Psoas muscle (tissue), 7 donors: ENCODE measurements at regions not wholly inside any gene's neighbourhood (a gene's known extent, or its start where the extent isn't known, plus 50 kb on each side); places are given as distances from the start of the nearest gene placed in this dataset.

Experiments
- ATAC-seq, 4 donors: fragments of 200-7000 bp; cut with Tn5 transposase; one replicate each; pipeline ENCODE4 v1.9.1; 2020; ENCODE audit warnings: moderate library complexity in 3 of 4, mild to moderate bottlenecking in 2 of 4
- DNase-seq, 2 donors: peaks; one replicate each; pipeline ENCODE4 v3.0.0-alpha.2; 2020
- H3K27ac ChIP-seq: fragments of 200-600 bp; one replicate; pipeline ENCODE4 v1.8.0; 2022
- H3K27me3 ChIP-seq, 3 donors: fragments of 200-600 bp in 1 of 3; one replicate each; pipeline versions ENCODE4 v1.6.1 to v1.8.0; 2013 to 2022; ENCODE audit warnings: low read length in 2 of 3, mild to moderate bottlenecking in 2 of 3, moderate library complexity in 1 of 3; ENCODE audit not compliant: insufficient read depth in 3 of 3
- H3K36me3 ChIP-seq, 2 donors: fragments of 200-600 bp in 1 of 2; one replicate each; pipeline versions ENCODE4 v1.6.1 to v1.8.0; 2013 to 2022; ENCODE audit warnings: low read depth in 1 of 2, mild to moderate bottlenecking in 1 of 2, moderate library complexity in 1 of 2; ENCODE audit not compliant: insufficient read depth in 1 of 2
- H3K4me1 ChIP-seq: fragments of 200-600 bp; one replicate; pipeline ENCODE4 v1.8.0; 2022
- H3K4me3 ChIP-seq: fragments of 200-600 bp; one replicate; pipeline ENCODE4 v1.8.0; 2022; ENCODE audit warnings: mild to moderate bottlenecking
- H3K9me3 ChIP-seq: fragments of 200-600 bp; one replicate; pipeline ENCODE4 v1.8.0; 2022
- WGBS, 3 donors: extraction: QIAGEN DNeasy Blood & Tissue Kit; methylation state at CpG; one replicate each; pipeline versions ENCODE4 v1.1.6 to v1.1.7; 2013; 5-methylcytosine and 5-hydroxymethylcytosine counted together
- intact Hi-C, 2 donors: fragments of 100-400 bp; cut with DNase I; formaldehyde crosslinking; loops; one replicate each; pipeline versions ENCODE4 v1.11.0 to v1.14.2; 2022
- TF ChIP-seq, protein P1 (sequence below): fragments of 200-600 bp; IDR thresholded peaks from one replicate; pipeline ENCODE4 v1.8.0; 2022; ENCODE audit warnings: antibody characterized with exemption
- donor health status: healthy with polysubstance abuse.
- donor health status: DM: no; HTN: no; CAD: no; lungs with moderate emphysema.
- donor health status: Bipolar disorder and iron deficiency.
- donor health status: healthy.
- donor health status: DM: yes; HTN: yes; CAD: no.
- donor health status: DM: no; HTN: no; CAD: no.
- donor health status: DM: yes; HTN: yes; CAD: no.

- H3K27me3 ChIP-seq, result peaks cover 0 to 34% (median 11%) of the 10 kb centered on the region in 3 donors
- TF ChIP-seq, protein P1, sequence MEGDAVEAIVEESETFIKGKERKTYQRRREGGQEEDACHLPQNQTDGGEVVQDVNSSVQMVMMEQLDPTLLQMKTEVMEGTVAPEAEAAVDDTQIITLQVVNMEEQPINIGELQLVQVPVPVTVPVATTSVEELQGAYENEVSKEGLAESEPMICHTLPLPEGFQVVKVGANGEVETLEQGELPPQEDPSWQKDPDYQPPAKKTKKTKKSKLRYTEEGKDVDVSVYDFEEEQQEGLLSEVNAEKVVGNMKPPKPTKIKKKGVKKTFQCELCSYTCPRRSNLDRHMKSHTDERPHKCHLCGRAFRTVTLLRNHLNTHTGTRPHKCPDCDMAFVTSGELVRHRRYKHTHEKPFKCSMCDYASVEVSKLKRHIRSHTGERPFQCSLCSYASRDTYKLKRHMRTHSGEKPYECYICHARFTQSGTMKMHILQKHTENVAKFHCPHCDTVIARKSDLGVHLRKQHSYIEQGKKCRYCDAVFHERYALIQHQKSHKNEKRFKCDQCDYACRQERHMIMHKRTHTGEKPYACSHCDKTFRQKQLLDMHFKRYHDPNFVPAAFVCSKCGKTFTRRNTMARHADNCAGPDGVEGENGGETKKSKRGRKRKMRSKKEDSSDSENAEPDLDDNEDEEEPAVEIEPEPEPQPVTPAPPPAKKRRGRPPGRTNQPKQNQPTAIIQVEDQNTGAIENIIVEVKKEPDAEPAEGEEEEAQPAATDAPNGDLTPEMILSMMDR, result no peak
- H3K4me3 ChIP-seq, result no peak overlapping the region
- no peak overlapping the region for H3K27ac ChIP-seq
- intact Hi-C loops, result no loop called here
- H3K36me3 ChIP-seq, result no peaks in the 10 kb centered on the region
- WGBS, 3 donors, result 44 to 50% (median 48%) methylated on average over 8 of the region's 8 CpGs
- DNase-seq (peak in 1 of 2 donors; percentile 45), ATAC-seq (no peak)
- no peaks in the 10 kb centered on the region for H3K9me3 ChIP-seq
- no peaks in the 10 kb centered on the region for H3K4me1 ChIP-seq
These were observed 277.5 kb upstream of the MVB12B start for GRCh38 chr9:126049088-126049487.

- no peak overlapping the region for H3K27ac ChIP-seq
- no peak overlapping the region for H3K4me3 ChIP-seq
- no peaks in the 10 kb centered on the region for H3K4me1 ChIP-seq
- DNase-seq (peak in 1 of 2 donors; percentile 41), ATAC-seq (no peak)
- H3K9me3 ChIP-seq, result no peaks in the 10 kb centered on the region
- WGBS, 3 donors, result 64 to 69% (median 64%) methylated on average over 25 to 26 of the region's 26 CpGs
- intact Hi-C loops, result no loop called here
- TF ChIP-seq, protein P1, result no peak
- H3K36me3 ChIP-seq, result no peaks in the 10 kb centered on the region
- peaks cover 0 to 44% (median 17%) of the 10 kb centered on the region in 3 donors for H3K27me3 ChIP-seq
These were observed 276.6 kb upstream of the MVB12B start for GRCh38 chr9:126049896-126050604.

GRCh38 chr9:126050605-126050990 is 276.0 kb upstream of the MVB12B start:
- Histone ChIP-seq H3K4me3 (no peak overlapping the region), H3K4me1 (no peaks in the 10 kb centered on the region), H3K36me3 (no peaks in the 10 kb centered on the region), H3K27me3 (peaks cover 0 to 48% (median 20%) of the 10 kb centered on the region in 3 donors), H3K9me3 (no peaks in the 10 kb centered on the region), H3K27ac (no peak overlapping the region)
- TF ChIP-seq, protein P1, result no peak
- ATAC-seq (no peak), DNase-seq (peak in 1 of 2 donors; percentile 25)
- 67 to 75% (median 72%) methylated on average over 9 of the region's 9 CpGs for WGBS, 3 donors
- intact Hi-C loops, result no loop called here

DNA sequence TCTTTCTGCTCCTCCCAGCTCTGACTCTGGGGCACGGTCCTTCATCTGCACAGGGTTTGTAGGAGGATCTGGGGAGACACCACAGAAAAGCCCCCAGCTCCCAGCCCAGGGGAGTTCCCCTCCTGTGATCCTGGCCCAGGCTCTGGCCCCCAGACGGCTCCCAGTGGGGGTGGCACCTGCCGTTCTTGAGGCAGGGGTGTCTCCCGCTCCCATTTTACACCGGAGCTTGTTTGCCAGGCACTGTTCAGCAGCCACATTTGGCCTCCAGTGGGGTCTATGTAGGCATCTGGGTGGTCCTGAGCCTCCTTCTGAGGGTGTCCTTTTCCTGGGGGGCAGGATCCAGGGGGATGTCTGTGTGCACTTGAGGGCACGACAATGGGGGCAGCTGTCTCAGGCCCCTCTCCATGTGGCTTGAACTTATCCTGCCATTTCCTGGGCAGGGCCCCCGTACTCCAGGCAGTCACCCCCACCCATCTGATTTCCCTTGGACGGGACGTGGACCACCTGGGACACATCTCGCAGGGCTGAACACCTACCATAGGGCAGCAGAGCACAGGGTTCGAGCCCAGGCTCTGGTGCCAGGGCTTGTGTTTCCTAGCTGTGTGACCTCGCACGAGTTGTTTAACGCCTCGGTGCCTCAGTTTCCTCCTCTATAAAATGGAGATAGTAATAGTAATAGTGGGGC is 275.0 kb upstream of the MVB12B start:
- Histone ChIP-seq H3K4me1 (no peaks in the 10 kb centered on the region), H3K4me3 (no peak overlapping the region), H3K27me3 (peaks cover 0 to 57% (median 18%) of the 10 kb centered on the region in 3 donors), H3K27ac (no peak overlapping the region), H3K36me3 (no peaks in the 10 kb centered on the region), H3K9me3 (no peaks in the 10 kb centered on the region)
- no peak for ATAC-seq
- DNase-seq, result peak in 1 of 2 donors; percentile 39
- intact Hi-C loops, result no loop called here
- TF ChIP-seq, protein P1, result no peak
- WGBS, 3 donors, result 65 to 74% (median 65%) methylated on average over 15 of the region's 15 CpGs
